ENCODE measurements at regions not wholly inside any gene's neighbourhood (a gene's known extent, or its start where the extent isn't known, plus 50 kb on each side); places are given as distances from the start of the nearest gene placed in this dataset.
"Not testable (repeated sequence)": the region's sequence is repeated elsewhere in the genome, so short reads cannot be mapped to it uniquely, and the experiment has no call there.

DNA sequence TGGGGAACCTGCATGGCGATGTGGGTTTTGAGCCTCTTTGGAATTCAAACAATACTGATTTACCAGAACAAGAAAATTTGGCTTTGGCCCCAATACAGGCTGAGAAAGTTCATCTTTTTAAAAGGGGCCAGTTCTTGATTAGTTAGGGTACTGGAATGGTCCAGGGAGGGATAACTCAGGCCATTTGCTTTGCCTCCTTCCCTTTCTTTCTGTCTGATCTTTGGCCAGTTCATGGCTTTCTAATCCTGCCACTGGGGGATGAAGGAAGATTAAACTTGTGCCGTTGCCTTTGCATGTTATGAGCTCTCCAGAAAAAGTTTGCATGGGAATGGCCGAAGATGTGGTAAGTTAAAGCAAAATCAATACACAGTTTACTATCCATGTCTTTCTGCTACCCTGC lies 78.4 kb downstream of the ADAMTS15 start:
- in situ Hi-C loops (cut with HindIII; ENCODE audit: low pct_unique_long_range_greater_than_20kb, low sequenced_read_pairs), result no loop called here
- no peak for DNase-seq (ENCODE audit: low read depth)

DNA sequence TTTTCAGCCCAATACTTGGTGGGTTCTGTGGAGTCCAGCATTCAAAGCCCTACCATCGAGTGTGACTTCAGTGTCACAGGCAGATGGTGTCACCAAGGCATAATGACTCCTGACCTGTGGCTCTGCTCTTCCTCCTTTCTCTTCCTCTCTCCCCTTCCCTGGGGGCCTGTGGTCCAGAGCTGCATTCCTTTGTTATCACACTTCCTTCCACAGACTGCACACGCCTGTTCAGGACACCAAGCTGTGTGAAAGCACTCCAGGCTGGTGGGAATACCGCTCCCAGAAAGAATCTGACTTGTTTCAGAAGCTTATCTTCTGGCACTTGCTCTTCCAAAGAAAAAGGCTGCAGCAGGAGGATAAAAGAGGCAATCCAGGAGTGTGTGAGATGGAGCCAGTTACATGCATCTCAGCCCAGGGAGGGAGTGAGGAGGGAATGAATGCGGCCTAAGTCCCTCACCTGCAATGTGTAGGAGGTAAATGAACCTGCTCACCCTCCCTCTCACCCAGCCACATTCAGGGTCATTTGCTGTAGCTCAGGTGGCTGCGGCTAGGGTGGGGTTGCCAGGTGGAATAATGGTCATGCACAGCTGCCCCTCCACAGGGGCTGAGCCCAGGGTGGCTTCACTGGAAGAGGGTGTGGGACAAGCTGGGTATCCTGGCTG lies 79.3 kb downstream of the ADAMTS15 start:
- in situ Hi-C loops (cut with HindIII; ENCODE audit: low pct_unique_long_range_greater_than_20kb, low sequenced_read_pairs), result no loop called here
- DNase-seq (ENCODE audit: low read depth), result no peak

DNA sequence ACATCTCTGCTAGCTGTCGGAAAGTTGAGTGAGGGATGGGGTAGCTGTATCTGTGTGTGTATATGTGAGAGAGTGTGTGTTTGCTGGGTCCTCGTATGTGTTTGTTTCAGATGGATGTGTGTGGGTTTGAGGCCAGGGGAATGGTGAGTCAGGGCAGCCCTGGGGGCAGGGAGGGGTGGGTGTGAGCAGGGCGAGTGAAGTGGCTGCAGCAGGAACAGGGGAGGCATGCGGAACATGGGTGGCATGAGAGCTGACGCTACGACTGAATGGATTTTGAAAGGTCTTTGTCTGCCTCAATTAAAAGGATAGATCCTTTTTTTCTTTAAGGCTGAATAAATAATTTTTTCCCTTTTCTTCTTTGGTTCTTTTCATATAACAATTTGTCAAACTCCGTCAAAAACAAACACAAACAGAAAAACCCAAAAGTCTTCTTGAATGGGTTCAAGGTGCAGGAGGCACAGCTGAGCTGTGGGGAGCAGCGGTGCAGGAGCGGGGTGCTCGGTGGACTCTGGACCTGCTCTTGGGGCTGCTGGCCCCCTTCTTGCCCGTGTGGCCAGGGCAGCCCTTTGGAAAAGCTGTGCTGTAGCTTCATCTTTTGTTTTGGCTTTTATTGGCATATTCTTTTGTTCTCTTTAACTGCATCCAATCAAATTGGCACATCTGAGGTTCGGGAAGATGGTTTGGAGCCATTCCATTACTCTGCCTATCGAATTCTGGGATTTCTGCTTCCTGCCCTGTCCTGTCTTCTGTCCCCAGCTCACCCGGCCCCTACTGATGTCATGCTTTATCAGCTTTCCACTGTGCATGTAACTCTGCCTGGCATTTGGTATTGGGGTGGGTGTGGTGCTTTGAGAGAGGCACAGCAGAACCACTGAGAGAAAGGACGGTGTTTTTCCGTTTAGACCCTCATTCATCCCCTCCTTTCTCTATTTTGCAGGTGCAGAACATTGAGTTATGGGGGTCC lies 80.1 kb downstream of the ADAMTS15 start:
- in situ Hi-C loops (cut with HindIII; ENCODE audit: low pct_unique_long_range_greater_than_20kb, low sequenced_read_pairs), result no loop called here
- DNase-seq (ENCODE audit: low read depth), result no peak

DNA sequence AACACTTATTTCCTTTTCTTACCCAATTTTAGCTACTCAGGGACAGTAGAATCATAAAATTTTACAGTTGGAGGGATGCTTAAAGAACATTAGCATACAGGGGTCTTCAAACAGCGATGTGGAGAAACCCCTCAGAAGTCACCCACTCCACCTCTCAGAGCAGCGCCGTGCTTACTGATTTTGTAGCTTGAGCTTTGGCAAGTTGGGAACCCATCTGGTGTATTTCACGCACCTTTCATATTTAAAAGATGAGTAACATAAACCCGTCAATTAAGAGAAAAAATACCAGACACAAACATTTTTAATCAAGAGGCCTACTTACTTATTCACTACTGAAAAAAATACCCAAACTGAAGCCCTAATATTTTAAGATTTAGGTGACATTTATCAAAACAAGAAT lies 80.9 kb downstream of the ADAMTS15 start:
- no peak for DNase-seq (ENCODE audit: low read depth)
- in situ Hi-C loops (cut with HindIII; ENCODE audit: low pct_unique_long_range_greater_than_20kb, low sequenced_read_pairs), result no loop called here

DNA sequence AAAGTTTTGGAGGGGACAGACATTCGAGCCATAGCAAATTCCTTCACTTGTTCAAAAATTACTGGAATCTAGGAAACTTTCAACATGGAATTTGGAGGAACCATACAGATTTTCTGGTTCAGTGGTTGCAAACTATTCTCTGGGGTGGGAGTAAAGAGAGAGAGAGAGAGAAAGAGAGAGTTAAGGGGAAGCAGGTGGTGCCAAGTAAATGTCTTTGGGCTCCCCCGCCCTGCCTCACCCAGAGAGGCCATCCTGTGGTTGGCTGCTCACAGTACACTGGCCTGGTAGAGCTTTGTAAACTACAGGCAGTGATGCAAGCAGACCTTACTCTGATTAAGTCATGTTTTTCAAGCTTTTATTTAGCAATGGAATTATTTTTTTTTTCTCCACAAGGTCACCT lies 82.6 kb downstream of the ADAMTS15 start:
- DNase-seq (ENCODE audit: low read depth), result peak; percentile 54
- in situ Hi-C loops (cut with HindIII; ENCODE audit: low pct_unique_long_range_greater_than_20kb, low sequenced_read_pairs), result no loop called here

DNA sequence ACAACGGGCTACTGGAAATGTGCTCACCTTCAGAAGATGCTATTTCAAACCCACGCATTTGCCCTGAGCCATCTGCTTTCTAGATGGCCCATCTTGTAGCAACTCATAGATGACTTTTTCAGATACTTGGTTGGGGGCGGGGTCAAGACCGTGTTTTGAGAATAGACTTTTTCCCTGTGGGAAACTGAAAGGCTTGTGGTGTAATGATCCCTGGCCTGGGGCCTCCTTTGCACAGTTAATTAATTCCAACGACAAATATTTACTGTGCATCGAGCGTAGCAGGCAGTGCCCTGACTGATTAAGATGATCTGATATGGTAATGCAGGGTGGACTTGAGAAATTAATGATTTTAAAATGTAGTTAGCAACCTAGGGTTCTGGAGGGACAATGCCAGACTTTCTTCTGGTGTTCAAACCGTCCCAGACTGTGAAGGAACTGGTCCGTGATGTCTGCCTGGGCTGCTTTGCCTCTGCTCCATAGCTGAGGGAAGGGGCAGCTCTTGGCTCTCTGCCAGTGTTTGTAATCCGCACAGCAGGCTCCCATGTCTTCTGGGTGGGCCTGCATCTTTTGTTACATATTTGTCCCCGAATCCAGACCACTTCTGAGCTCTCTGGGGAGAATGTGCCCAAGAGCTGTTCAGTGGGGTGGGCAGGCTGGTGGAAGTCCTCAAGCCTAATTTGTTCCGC lies 84.8 kb downstream of the ADAMTS15 start:
- in situ Hi-C loops (cut with HindIII; ENCODE audit: low pct_unique_long_range_greater_than_20kb, low sequenced_read_pairs), result no loop called here
- no peak for DNase-seq (ENCODE audit: low read depth)

DNA sequence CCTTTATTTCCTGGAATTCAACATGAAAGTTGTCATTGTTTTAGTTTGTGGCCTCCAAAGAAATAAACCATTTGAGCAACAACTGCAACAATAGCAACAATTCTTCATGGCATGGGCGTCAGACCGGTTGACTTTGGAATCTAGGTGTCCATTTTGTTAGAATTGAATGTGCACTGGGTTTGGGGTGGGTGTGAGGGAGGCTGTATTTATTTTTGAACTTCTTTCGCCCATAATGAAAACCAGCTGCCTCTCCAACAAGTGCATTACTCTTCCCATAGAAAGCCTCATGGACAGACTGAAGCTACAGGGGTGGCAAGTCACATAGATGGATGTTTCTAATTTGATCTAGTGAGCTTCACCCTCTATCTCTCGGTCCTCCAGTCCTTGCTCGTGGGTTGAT lies 85.4 kb downstream of the ADAMTS15 start:
- no peak for DNase-seq (ENCODE audit: low read depth)
- in situ Hi-C loops (cut with HindIII; ENCODE audit: low pct_unique_long_range_greater_than_20kb, low sequenced_read_pairs), result no loop called here

DNA sequence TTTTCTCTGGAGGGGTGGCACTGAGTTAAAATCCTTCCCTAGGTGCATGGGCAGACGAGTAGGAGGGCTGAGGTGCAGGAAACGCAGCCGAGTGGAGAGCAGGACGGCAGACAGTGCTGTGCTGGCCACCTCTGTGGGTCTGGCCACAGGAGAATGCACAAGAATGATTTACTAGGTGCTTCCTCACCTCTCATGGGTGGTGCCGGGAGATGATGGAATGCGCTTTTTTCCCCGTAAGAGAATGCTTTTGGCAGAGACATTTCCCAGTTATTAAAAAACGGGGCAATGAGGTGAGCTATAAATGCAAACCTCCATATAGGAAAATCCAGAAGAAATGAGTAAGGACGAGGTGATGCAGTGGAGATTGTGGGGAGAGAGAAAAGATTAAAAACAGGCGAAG lies 86.1 kb downstream of the ADAMTS15 start:
- in situ Hi-C loops (cut with HindIII; ENCODE audit: low pct_unique_long_range_greater_than_20kb, low sequenced_read_pairs), result no loop called here
- no peak for DNase-seq (ENCODE audit: low read depth)

DNA sequence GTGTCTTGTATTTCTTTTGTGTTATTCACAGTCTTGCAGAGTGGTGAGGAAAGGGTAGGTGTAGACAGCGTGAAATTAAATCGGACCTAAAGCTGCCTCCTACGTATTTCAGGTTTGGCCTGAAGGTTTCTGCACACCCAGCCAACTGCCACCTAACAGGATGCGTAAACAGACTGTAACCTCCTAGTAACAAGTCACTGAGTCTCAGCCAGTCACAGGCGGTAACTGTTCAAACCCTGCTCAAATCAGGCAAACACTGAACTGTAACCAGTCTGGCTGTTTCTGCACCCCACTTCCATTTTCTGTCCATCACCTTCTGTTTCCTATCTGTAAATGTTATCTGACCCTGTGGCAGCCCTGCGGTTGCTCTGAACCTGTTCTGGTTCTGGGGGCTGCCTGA lies 87.1 kb downstream of the ADAMTS15 start:
- no peak for DNase-seq (ENCODE audit: low read depth)
- in situ Hi-C loops (cut with HindIII; ENCODE audit: low pct_unique_long_range_greater_than_20kb, low sequenced_read_pairs), result no loop called here

DNA sequence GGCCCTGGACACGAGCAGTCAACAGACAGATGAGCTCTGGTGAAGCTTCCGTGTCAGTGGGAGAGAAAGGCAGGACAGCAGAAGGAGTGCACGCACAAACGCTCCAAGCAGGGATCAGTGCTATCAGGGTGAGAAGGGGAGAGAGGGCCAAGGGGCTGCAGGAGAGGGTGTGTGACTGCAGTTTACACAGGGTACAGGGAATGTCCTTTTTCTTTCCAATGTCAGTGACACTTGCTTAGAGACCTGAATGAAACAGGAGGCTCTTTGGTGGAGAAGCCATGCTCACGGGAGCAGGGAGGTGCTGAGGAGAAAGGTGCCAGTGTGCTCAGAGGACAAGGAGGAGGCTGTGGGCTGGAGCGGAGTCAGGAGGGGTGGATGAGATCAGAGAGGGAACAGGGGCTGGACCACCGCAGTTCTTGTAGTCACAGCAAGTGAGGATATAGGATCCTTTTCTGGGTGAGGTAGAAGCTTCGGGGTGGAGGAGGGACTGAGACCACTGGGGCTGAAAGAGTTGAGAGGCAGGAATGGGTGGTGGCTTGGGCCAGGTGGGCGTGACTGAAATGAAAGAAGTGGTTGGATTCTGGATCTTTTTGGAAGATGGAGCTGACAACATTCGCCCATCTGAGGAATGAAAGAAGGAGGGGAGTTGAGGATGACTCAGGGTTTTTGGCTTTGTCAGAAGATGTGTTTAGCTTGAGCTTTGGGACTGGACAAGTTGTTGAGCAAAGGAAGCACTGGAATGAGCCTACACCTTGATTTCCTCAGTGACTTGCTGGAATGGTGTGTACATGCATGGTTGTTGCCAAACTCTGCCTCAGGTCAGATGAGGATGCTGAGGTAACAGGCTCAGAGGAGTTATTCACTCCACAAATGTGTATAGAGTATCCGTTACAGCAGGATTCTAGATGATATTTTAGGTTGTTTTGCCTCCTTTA lies 87.9 kb downstream of the ADAMTS15 start:
- in situ Hi-C loops (cut with HindIII; ENCODE audit: low pct_unique_long_range_greater_than_20kb, low sequenced_read_pairs), result no loop called here
- DNase-seq (ENCODE audit: low read depth), result no peak

DNA sequence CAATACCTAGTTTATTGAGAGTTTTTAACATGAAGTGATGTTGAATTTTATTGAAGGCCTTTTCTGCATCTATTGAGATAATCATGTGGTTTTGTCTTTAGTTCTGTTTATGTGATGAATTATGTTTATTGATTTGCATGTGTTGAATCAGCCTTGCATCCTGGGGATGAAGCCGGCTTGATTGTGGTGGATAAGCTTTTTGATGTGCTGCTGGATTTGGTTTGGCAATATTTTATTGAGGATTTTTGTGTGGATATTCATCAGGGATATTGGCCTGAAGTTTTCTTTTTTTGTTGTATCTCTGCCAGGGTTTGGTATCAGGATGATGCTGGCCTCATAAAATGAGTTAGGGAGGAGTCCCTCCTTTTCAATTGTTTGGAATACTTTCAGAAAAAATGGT lies 91.2 kb downstream of the ADAMTS15 start:
- DNase-seq (ENCODE audit: low read depth); in situ Hi-C loops (cut with HindIII; ENCODE audit: low pct_unique_long_range_greater_than_20kb, low sequenced_read_pairs): not testable (repeated sequence)

DNA sequence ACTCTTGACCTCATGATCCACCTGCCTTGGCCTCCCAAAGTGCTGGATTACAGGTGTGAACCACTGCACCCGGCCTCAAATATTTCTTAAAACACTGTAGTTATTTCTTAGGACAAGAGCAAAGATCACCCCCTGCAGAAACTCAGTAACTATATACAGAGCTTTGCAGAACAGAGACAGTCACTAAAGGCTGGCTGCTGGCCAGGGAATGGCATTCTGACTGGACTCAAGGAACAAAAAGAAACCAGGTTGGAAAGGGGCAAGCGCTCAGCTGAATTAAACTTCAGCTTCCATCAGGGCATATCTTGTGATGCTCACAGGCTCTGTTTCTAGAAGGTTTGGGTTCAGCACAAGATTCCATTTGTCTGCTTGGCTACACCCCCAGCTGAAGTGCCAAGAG lies 95.8 kb downstream of the ADAMTS15 start:
- in situ Hi-C loops (cut with HindIII; ENCODE audit: low pct_unique_long_range_greater_than_20kb, low sequenced_read_pairs), result no loop called here
- no peak for DNase-seq (ENCODE audit: low read depth)

DNA sequence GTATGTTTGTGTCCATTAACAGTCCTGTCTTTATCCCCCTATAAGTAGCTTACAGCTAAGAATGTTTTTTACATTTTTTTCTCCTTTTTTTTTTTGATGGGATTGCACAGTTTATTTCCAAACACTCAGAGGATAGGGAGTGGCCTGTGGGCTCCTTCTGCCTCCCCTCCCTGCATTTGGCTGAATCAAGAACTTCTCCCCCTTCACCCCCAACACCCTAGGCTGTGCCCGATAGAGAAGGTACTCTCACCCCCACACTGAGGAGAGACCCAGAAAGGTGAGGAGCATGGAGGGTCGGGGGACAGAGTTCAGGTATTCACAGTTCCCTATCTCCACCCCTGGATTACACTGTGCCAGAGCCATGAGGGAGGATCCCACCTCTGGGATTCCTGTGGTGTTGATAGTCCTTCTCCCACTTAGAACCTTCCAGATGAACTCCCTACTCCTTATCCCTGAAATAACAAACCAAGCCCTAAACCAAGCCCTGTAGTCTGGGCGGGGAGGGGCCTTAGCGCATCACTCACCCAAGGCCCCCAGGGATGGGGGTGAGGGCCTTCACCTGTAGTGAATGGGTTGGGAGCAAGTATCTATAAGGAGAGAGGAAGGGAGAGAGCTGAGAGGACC lies 97.1 kb downstream of the ADAMTS15 start:
- in situ Hi-C loops (cut with HindIII; ENCODE audit: low pct_unique_long_range_greater_than_20kb, low sequenced_read_pairs), result no loop called here
- no peak for DNase-seq (ENCODE audit: low read depth)

DNA sequence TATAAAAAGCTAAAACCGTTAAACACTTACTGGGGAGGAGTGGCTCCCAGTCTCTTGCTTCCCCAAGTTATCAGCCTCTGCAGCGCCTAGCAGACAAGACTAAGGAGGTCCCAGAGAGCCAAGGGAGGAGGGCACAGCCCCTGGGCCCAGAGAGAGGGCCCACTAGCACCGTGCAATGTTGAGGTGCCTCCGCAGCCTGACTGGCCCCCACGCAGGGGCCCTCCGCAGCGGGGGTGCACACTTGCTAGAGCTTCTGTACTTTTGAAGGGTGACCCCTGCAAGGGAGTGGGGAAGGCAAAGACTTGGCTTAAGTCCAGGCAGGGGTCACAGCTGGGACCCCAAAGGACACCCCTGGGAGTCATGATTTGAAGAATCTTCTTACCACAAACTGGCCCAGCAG lies 98.0 kb downstream of the ADAMTS15 start:
- in situ Hi-C loops (cut with HindIII; ENCODE audit: low pct_unique_long_range_greater_than_20kb, low sequenced_read_pairs), result no loop called here

DNA sequence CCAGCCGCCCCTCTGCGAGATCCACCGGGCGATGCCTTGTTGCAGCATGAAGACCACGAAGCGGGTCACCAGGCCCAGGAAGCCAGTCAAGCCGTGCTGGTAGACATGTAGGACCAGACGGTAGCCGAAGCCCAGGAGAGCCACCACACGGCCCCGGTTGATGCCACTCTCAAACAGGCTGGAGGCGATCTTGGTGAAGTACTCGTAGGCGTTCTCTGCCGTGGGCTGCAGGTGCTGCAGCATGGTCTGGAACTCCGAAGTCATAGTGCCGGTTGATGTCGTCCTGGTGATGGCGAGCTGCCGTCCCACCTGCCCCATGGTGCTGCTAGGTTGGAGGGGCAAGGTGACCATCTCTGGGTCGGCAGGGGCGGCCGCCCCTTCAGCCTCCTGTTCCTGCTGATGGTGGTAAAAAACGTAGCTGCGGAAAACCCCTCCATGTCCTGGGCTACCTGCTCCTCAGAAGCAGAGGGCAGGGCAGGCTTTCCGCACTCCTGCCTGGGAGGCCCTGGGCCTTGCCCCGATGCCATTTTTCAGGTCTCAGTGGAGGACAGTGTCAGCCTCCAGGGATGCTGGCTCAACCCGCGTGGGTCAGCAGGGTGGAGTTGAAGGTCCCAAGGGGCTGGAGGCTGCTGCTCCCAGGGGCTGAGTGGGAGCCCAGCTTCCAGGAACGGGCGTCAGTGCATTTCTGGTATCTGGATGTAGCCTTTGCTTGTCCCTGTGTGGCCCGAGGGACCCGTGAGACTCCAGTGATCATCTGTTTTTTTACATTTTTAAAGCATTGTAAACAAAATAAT lies 98.7 kb downstream of the ADAMTS15 start:
- in situ Hi-C loops (cut with HindIII; ENCODE audit: low pct_unique_long_range_greater_than_20kb, low sequenced_read_pairs), result no loop called here
- DNase-seq (ENCODE audit: low read depth), result no peak

More for the DNA sequence above, 98.0 kb downstream of the ADAMTS15 start:
- no peak for DNase-seq (ENCODE audit: low read depth)

DNA sequence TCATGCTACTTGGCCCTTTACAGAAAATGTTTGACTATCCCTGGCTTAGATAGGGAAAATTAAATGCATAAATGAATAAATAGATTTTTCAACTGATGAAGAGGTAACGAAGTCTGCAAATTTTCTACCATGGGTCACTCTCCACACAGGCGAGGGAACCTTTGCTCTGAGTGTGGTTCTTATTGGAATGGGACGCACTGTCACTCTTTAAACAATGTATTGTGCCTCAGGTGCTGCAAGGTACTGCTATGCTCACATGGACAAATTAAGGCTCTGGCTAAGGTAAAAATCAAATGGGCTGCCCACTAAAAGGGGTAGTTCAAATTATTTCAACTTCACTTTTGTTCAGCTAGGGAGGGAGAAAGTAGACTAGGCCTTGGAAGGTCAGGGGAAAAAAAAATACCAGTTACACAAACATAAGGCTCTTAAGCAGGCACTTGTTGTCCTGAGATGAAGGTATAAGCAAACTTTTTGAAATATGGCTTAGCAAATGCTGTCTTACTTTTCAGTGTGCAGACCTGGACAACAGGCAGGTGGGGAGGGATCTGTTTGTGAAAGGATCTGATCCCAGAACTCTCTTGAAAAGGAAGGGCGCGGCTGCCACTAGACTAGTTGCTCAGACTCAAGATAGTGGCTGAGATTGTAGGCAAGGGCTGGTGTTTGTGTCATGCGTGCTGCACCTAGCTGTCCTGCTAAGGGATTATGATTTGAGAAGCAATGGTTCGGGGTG lies 99.5 kb downstream of the ADAMTS15 start:
- DNase-seq (ENCODE audit: low read depth), result no peak
- in situ Hi-C loops (cut with HindIII; ENCODE audit: low pct_unique_long_range_greater_than_20kb, low sequenced_read_pairs), result no loop called here

DNA sequence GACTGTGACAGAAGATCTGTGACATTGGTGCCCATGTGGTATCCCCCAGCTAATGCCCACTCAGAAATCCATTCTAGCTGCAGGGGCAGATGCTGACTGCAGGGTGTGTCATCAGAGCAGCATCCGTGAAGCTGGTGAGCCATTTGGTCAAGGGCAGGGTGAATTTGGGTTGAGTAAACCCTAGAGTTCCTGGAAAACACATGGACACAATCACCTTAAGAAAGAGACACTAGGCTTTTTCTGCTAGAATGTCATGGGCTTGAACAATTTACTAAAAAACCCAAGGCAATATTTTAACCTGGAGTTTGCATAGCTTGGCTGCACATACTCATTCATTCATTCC lies 100.0 kb downstream of the ADAMTS15 start:
- no peak for DNase-seq (ENCODE audit: low read depth)
- in situ Hi-C loops (cut with HindIII; ENCODE audit: low pct_unique_long_range_greater_than_20kb, low sequenced_read_pairs), result no loop called here

All from Caki2 (cell line).